ENCODE measurements at regions not wholly inside any gene's neighbourhood (a gene's known extent, or its start where the extent isn't known, plus 50 kb on each side); places are given as distances from the start of the nearest gene placed in this dataset.

DNA sequence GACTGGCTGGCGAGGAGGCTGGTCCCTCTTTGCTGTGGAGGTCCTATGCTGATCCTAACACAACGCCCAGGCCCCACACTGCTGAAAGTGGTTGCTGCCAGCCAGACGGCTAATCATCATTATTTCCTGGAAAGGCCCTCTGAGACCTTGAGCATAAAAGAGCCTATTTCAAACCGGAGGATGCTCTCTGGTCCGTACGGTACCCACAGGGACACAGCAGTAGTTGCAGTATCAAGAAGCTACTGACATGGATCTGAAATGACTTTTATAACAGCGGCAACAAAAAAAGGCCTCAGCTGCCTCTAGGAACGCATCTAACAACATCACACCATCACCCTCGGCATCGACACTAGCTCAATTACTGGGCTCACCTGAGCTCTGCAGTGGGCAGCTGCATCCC, 59.1 kb upstream of the FOXB1 start:
- H3K9ac ChIP-seq (ENCODE audit: extremely low read depth, insufficient read length, low read length): no peak overlapping the region
- no peak overlapping the region for H3K14ac ChIP-seq (ENCODE audit: insufficient read depth, low read length)
- no peaks in the 10 kb centered on the region; a peak in 1 of 5 replicates for H3K9me3 Mint-ChIP-seq
- no peak overlapping the region for H3K4ac ChIP-seq (ENCODE audit: low read depth, low read length)
- H2BK12ac ChIP-seq (ENCODE audit: insufficient read length, low read depth, low read length): no peak overlapping the region
- no peak overlapping the region for H2AK5ac ChIP-seq (ENCODE audit: insufficient read length, low read length)
- H3K18ac ChIP-seq (ENCODE audit: insufficient read length, low read depth, low read length): no peak overlapping the region
- no peaks in the 10 kb centered on the region for H3K36me3 Mint-ChIP-seq (ENCODE audit: insufficient read depth in 1 of 3, low read depth in 3 of 3)
- TF ChIP-seq, protein P1, sequence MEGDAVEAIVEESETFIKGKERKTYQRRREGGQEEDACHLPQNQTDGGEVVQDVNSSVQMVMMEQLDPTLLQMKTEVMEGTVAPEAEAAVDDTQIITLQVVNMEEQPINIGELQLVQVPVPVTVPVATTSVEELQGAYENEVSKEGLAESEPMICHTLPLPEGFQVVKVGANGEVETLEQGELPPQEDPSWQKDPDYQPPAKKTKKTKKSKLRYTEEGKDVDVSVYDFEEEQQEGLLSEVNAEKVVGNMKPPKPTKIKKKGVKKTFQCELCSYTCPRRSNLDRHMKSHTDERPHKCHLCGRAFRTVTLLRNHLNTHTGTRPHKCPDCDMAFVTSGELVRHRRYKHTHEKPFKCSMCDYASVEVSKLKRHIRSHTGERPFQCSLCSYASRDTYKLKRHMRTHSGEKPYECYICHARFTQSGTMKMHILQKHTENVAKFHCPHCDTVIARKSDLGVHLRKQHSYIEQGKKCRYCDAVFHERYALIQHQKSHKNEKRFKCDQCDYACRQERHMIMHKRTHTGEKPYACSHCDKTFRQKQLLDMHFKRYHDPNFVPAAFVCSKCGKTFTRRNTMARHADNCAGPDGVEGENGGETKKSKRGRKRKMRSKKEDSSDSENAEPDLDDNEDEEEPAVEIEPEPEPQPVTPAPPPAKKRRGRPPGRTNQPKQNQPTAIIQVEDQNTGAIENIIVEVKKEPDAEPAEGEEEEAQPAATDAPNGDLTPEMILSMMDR (conservative IDR thresholded peaks at IDR 0.05): no peak
- no peak overlapping the region for H2BK20ac ChIP-seq (ENCODE audit: low read depth, low read length, poor library complexity, severe bottlenecking)
- no peak overlapping the region for H3K27ac ChIP-seq (ENCODE audit: insufficient read length, low read depth, low read length)
- no peaks in the 10 kb centered on the region for H3K9me3 ChIP-seq (ENCODE audit: control insufficient read depth, low read depth, low read length)
- peaks cover 11% of the 10 kb centered on the region for H3K4me1 ChIP-seq (ENCODE audit: insufficient read depth, low read length)
- no peaks in the 10 kb centered on the region for H3K79me2 ChIP-seq (ENCODE audit: insufficient read depth, low read length)
- H2BK5ac ChIP-seq (ENCODE audit: insufficient read length, low read length): no peak overlapping the region
- H3K27me3 ChIP-seq (ENCODE audit: insufficient read depth, low read length): no peaks in the 10 kb centered on the region; the same call in 1 of the 2 replicates
- H3K23me2 ChIP-seq (ENCODE audit: insufficient read length, low read depth, low read length, poor library complexity, severe bottlenecking): no peaks in the 10 kb centered on the region
- H4K20me1 ChIP-seq (ENCODE audit: control insufficient read depth, insufficient read depth, insufficient read length): no peaks in the 10 kb centered on the region
- H3K4me2 ChIP-seq (ENCODE audit: insufficient read depth, insufficient read length, low read length): no peak overlapping the region
- H2BK15ac ChIP-seq (ENCODE audit: low read depth, low read length): no peak overlapping the region
- WGBS (ENCODE audit: extremely low coverage, insufficient read length, low lambda C conversion rate): no CpG with 5 or more reads among the region's 10 CpGs
- H3K56ac ChIP-seq (ENCODE audit: insufficient read length, low read depth, low read length): no peak overlapping the region
- H3T11ph ChIP-seq (ENCODE audit: low read length): no peak overlapping the region
- no peak overlapping the region for H4K91ac ChIP-seq (ENCODE audit: insufficient read length, low read depth, low read length)
- no peak overlapping the region for H3K27ac Mint-ChIP-seq
- no peak overlapping the region for H4K5ac ChIP-seq (ENCODE audit: insufficient read length, low read depth, low read length)
- H3K23ac ChIP-seq (ENCODE audit: insufficient read length, low read depth, low read length): no peak overlapping the region
- no peak overlapping the region for H2BK120ac ChIP-seq (ENCODE audit: low read depth, low read length, poor library complexity, severe bottlenecking)
- no peak overlapping the region for H4K8ac ChIP-seq (replicated peaks; ENCODE audit: insufficient read length, low read depth, low read length)
- H2AFZ ChIP-seq (ENCODE audit: low read length): no peak overlapping the region
- H3K79me1 ChIP-seq (ENCODE audit: insufficient read depth, low read depth, low read length, poor library complexity, severe bottlenecking): no peaks in the 10 kb centered on the region
- H3K27me3 Mint-ChIP-seq (ENCODE audit: low read depth): no peaks in the 10 kb centered on the region; the same call in 1 of the 2 replicates
- no peak overlapping the region for H3K4me3 Mint-ChIP-seq
- no peak for DNase-seq
- H3K4me1 Mint-ChIP-seq: peaks cover 14 to 20% of the 10 kb centered on the region in 2 experiments

Data from H9 (cell line).